Stimulated activated CD4-positive, alpha-beta T cell treated with anti-CD3 and anti-CD28 coated beads, Interleukin-4, amount 100 ng/mL, for 4 hours (primary cell): ENCODE measurements at regions not wholly inside any gene's neighbourhood (a gene's known extent, or its start where the extent isn't known, plus 50 kb on each side); places are given as distances from the start of the nearest gene placed in this dataset.

ENCODE experiments used
- DNase-seq, 2 experiments: peaks; one replicate each; pipeline ENCODE4 v3.0.0-alpha.2; 2020

- DNase-seq, result no peak
These were observed 1170.0 kb downstream of the XPNPEP1 start for GRCh38 chr10:108753326-108753725.

GRCh38 chr10:108749042-108749441 is 1174.3 kb downstream of the XPNPEP1 start:
- DNase-seq, result no peak

- DNase-seq, result no peak
These were observed 1187.2 kb downstream of the XPNPEP1 start for GRCh38 chr10:108736111-108736510.

- DNase-seq, result no peak
These were observed 1187.9 kb downstream of the XPNPEP1 start for GRCh38 chr10:108735380-108735779.

- DNase-seq, result no peak
These were observed 1201.4 kb downstream of the XPNPEP1 start for GRCh38 chr10:108721874-108722273.

- no peak for DNase-seq
These were observed 1207.0 kb downstream of the XPNPEP1 start for GRCh38 chr10:108716352-108716751.

- no peak for DNase-seq
These were observed 1213.2 kb downstream of the XPNPEP1 start for GRCh38 chr10:108709927-108710722.

GRCh38 chr10:108708363-108708762 is 1214.9 kb downstream of the XPNPEP1 start:
- DNase-seq, result no peak

GRCh38 chr10:108696792-108697477 is 1226.4 kb downstream of the XPNPEP1 start:
- no peak for DNase-seq

- no peak for DNase-seq
These were observed 1232.2 kb downstream of the XPNPEP1 start for GRCh38 chr10:108691126-108691525.

- DNase-seq, result no peak
These were observed 1232.8 kb downstream of the XPNPEP1 start for GRCh38 chr10:108690530-108690929.

- no peak for DNase-seq
These were observed 1233.4 kb downstream of the XPNPEP1 start for GRCh38 chr10:108689891-108690290.

GRCh38 chr10:108688314-108688713 is 1235.0 kb downstream of the XPNPEP1 start:
- no peak for DNase-seq

GRCh38 chr10:108685863-108686531 is 1237.3 kb downstream of the XPNPEP1 start:
- DNase-seq, result no peak

- DNase-seq, result no peak
These were observed 1238.9 kb downstream of the XPNPEP1 start for GRCh38 chr10:108684431-108684830.

- DNase-seq, result no peak
These were observed 1249.6 kb downstream of the XPNPEP1 start for GRCh38 chr10:108673741-108674140.

GRCh38 chr10:108663587-108663986 is 1259.7 kb downstream of the XPNPEP1 start:
- DNase-seq, result no peak

- DNase-seq, result no peak
These were observed 1260.3 kb downstream of the XPNPEP1 start for GRCh38 chr10:108662975-108663374.

GRCh38 chr10:108655057-108655456 is 1268.3 kb downstream of the XPNPEP1 start:
- no peak for DNase-seq

GRCh38 chr10:108653531-108653930 is 1269.8 kb downstream of the XPNPEP1 start:
- no peak for DNase-seq

- no peak for DNase-seq
These were observed 1284.3 kb downstream of the XPNPEP1 start for GRCh38 chr10:108639010-108639409.

- no peak for DNase-seq
These were observed 1285.1 kb downstream of the XPNPEP1 start for GRCh38 chr10:108638225-108638624.

GRCh38 chr10:108633046-108633445 is 1290.3 kb downstream of the XPNPEP1 start:
- DNase-seq, result no peak

- DNase-seq, result no peak
These were observed 1291.2 kb downstream of the XPNPEP1 start for GRCh38 chr10:108632144-108632543.
